ENCODE measurements at regions not wholly inside any gene's neighbourhood (a gene's known extent, or its start where the extent isn't known, plus 50 kb on each side); places are given as distances from the start of the nearest gene placed in this dataset.

GRCh38 chr6:65761890-65762289 lies 54.9 kb upstream of the EYS start:
- no peak for TF ChIP-seq CTCF (IDR thresholded peaks at IDR 0.05; ENCODE audit: low read depth, low read length)
- no peak for TF ChIP-seq EZH2phosphoT487 (IDR thresholded peaks at IDR 0.05; ENCODE audit: low read depth)
